GM23338 (cell line): ENCODE measurements at regions not wholly inside any gene's neighbourhood (a gene's known extent, or its start where the extent isn't known, plus 50 kb on each side); places are given as distances from the start of the nearest gene placed in this dataset.

Experiments used
- ATAC-seq: fragments of 200-7000 bp; cut with Tn5 transposase; 3 replicates; pipeline ENCODE4 v1.9.1; 2020
- DNase-seq: peaks from one replicate; pipeline ENCODE4 v3.0.0-alpha.2; 2015; ENCODE audit warnings: low spot score
- H2AFZ ChIP-seq: fragments of 200-600 bp; sonication (generic); 2 replicates; pipeline ENCODE4 v1.8.0; 2016; ENCODE audit warnings: antibody characterized with exemption, mild to moderate bottlenecking, moderate library complexity
- H3F3A ChIP-seq: fragments of 200-600 bp; sonication (generic); replicated peaks from 2 replicates; pipeline ENCODE4 v1.8.0; 2017; ENCODE audit warnings: antibody characterized with exemption, mixed run types, low read depth
- H3K27ac ChIP-seq: fragments of 200-600 bp; sonication (generic); 2 replicates; pipeline ENCODE4 v1.6.1; 2016; ENCODE audit warnings: low read depth
- H3K27me3 ChIP-seq: fragments of 200-600 bp; sonication (generic); 2 replicates; pipeline ENCODE4 v1.8.0; 2016; ENCODE audit warnings: mild to moderate bottlenecking, mixed run types, moderate library complexity; ENCODE audit not compliant: insufficient read depth
- H3K36me3 ChIP-seq: fragments of 200-600 bp; sonication (generic); 2 replicates; pipeline ENCODE4 v1.8.0; 2016; ENCODE audit warnings: mild to moderate bottlenecking; ENCODE audit not compliant: insufficient read depth
- H3K4me1 ChIP-seq: fragments of 200-600 bp; sonication (generic); 2 replicates; pipeline ENCODE4 v1.8.0; 2016; ENCODE audit warnings: mild to moderate bottlenecking, moderate library complexity; ENCODE audit not compliant: insufficient read depth
- H3K4me2 ChIP-seq: fragments of 200-600 bp; sonication (generic); 2 replicates; pipeline ENCODE4 v1.7.1; 2017; ENCODE audit warnings: mixed run types
- H3K4me3 ChIP-seq: fragments of 200-600 bp; sonication (generic); 2 replicates; pipeline ENCODE4 v1.6.1; 2016; ENCODE audit warnings: mixed run types
- H3K79me2 ChIP-seq: fragments of 200-600 bp; sonication (generic); replicated peaks from 2 replicates; pipeline ENCODE4 v1.8.0; 2017; ENCODE audit warnings: mild to moderate bottlenecking; ENCODE audit not compliant: insufficient read depth
- H3K9me2 ChIP-seq: fragments of 200-600 bp; sonication (generic); 2 replicates; pipeline ENCODE4 v1.8.0; 2017; ENCODE audit not compliant: insufficient read depth
- H4K20me1 ChIP-seq: fragments of 200-600 bp; sonication (generic); replicated peaks from 2 replicates; pipeline ENCODE4 v1.8.0; 2017; ENCODE audit warnings: mild to moderate bottlenecking; ENCODE audit not compliant: insufficient read depth
- H3K27ac Mint-ChIP-seq: 2 replicates; pipeline ENCODE4 v1.8.0; 2020; ENCODE audit warnings: inconsistent platforms, mild to moderate bottlenecking, moderate library complexity, mixed read lengths
- H3K27me3 Mint-ChIP-seq: 3 replicates; pipeline ENCODE4 v1.8.0; 2022; ENCODE audit warnings: low read depth, mild to moderate bottlenecking, moderate library complexity, mixed read lengths, inconsistent platforms; ENCODE audit not compliant: insufficient read depth, poor library complexity
- H3K36me3 Mint-ChIP-seq: 3 replicates; pipeline ENCODE4 v1.8.0; 2021; ENCODE audit warnings: low read depth, mild to moderate bottlenecking, inconsistent platforms, moderate library complexity, mixed read lengths
- H3K4me1 Mint-ChIP-seq: 3 replicates; pipeline ENCODE4 v1.8.0; 2020; ENCODE audit warnings: mild to moderate bottlenecking, inconsistent platforms, mixed read lengths
- H3K4me3 Mint-ChIP-seq: 3 replicates; pipeline ENCODE4 v1.8.0; 2021; ENCODE audit warnings: moderate library complexity, mild to moderate bottlenecking, inconsistent platforms, mixed read lengths
- H3K9me3 Mint-ChIP-seq: 3 replicates; pipeline ENCODE4 v1.8.0; 2020; ENCODE audit warnings: moderate library complexity, mild to moderate bottlenecking, inconsistent platforms, mixed read lengths
- CREB1 ChIP-seq: fragments of 250-450 bp; sonication (Bioruptor Pico); IDR thresholded peaks from 2 replicates; pipeline ENCODE4 v1.5.0; 2020; ENCODE audit warnings: low read depth, mild to moderate bottlenecking, moderate library complexity
- EZH2 ChIP-seq: fragments of 200-600 bp; sonication (generic); IDR thresholded peaks from one replicate; pipeline ENCODE4 v1.8.0; 2017; ENCODE audit warnings: antibody characterized with exemption, mild to moderate bottlenecking, low read depth; ENCODE audit not compliant: unreplicated experiment
- EZH2phosphoT487 ChIP-seq: fragments of 200-600 bp; sonication (generic); IDR thresholded peaks from one replicate; pipeline ENCODE4 v1.8.1; 2018; ENCODE audit warnings: antibody characterized with exemption; ENCODE audit not compliant: unreplicated experiment
- JUNB ChIP-seq: IDR thresholded peaks from one replicate; pipeline ENCODE4 v1.6.1; 2016; ENCODE audit warnings: antibody characterized with exemption; ENCODE audit not compliant: unreplicated experiment
- NANOG ChIP-seq: IDR thresholded peaks from 2 replicates; pipeline ENCODE4 v1.6.1; 2016; ENCODE audit warnings: antibody characterized with exemption, borderline replicate concordance
- POLR2AphosphoS5 ChIP-seq: IDR thresholded peaks from 2 replicates; pipeline ENCODE4 v1.6.1; 2016; ENCODE audit warnings: antibody characterized with exemption, low read depth
- STAT1 ChIP-seq: IDR thresholded peaks from one replicate; pipeline ENCODE4 v1.6.1; 2016; ENCODE audit warnings: antibody characterized with exemption; ENCODE audit not compliant: unreplicated experiment
- ZNF114 ChIP-seq: fragments of 250-450 bp; sonication (Bioruptor Pico); IDR thresholded peaks from 2 replicates; pipeline ENCODE4 v1.5.0; 2020; ENCODE audit warnings: mild to moderate bottlenecking, moderate library complexity
- ZNF331 ChIP-seq: fragments of 250-450 bp; sonication (Bioruptor Pico); IDR thresholded peaks from 2 replicates; pipeline ENCODE4 v1.5.0; 2020; ENCODE audit warnings: low read depth, mild to moderate bottlenecking, moderate library complexity
- TF ChIP-seq, protein P1 (sequence below): IDR thresholded peaks from 2 replicates; pipeline ENCODE4 v1.6.1; 2016; ENCODE audit warnings: antibody characterized with exemption
- TF ChIP-seq, protein P2 (sequence below): fragments of 250-450 bp; sonication (Bioruptor Pico); IDR thresholded peaks from 2 replicates; pipeline ENCODE4 v1.5.0; 2020; ENCODE audit warnings: mild to moderate bottlenecking, moderate library complexity
- TF ChIP-seq, protein P3 (sequence below), 2 experiments: fragments of 200-600 bp in 1 of 2; sonication (generic) in 1 of 2; conservative IDR thresholded peaks; 2 replicates each; pipeline versions ENCODE4 v1.5.1 to v1.6.1; 2016 to 2017; ENCODE audit warnings: antibody characterized with exemption in 2 of 2, low read depth in 2 of 2, mild to moderate bottlenecking in 2 of 2, moderate library complexity in 1 of 2

DNA sequence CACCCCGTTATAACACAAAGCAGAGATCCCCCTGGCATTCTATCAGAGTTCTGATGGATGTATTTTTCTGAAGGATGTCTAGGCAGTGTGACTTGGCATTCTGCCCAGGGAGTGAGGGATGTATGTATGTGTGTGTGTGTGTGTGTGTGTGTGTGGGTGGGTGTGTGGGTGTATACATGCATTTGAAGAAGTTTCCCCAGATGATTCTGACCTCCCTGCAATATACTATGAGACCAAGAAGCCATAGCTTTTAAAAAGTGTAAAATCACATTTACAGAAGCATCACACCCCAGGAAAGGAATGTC is 59.7 kb upstream of the NAP1L1 start (continued):
- TF ChIP-seq, protein P1, sequence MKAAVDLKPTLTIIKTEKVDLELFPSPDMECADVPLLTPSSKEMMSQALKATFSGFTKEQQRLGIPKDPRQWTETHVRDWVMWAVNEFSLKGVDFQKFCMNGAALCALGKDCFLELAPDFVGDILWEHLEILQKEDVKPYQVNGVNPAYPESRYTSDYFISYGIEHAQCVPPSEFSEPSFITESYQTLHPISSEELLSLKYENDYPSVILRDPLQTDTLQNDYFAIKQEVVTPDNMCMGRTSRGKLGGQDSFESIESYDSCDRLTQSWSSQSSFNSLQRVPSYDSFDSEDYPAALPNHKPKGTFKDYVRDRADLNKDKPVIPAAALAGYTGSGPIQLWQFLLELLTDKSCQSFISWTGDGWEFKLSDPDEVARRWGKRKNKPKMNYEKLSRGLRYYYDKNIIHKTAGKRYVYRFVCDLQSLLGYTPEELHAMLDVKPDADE, result no peak
- TF ChIP-seq STAT1 (no peak), EZH2phosphoT487 (no peak)

DNA sequence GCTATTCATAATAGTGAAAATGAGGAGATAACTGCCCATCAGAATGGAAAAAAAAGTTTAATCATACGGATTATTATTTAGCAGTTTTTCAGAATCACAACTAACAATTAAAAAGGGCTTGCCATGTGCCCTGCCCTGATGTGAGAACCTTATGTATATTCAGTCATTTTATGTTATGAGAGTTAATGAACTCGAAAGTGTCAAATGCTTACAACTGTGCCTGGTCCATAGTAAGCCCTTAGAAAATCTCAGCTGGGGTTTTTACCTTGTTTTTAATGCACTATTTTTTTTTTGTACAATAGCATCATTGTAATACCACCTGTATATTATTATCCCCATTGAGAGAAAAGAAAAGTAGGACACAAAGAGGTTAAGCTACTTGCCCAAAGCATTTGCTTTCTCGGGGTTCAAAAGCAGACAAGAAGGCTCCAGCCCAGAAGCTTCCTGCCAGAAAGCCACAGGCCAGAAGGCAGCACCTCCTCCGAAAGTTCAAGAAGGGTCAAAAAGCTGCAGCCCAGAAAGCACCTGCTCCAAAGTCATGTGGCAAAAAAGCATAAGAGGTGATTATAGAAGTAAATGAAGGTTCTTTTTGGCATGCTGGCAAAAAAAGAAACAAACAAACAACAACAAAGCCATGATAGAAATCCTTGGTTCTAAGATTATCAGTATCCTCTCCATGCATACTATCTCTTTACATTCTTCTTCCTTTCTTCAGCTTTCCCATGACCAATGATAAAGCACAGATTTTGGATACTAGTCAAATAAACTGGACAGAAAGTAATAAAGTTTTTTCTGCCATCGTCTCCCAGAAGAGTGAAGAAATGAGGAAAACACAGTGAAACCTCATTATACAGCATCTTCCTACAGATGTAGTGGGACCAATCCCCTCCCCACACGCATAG is 59.1 kb upstream of the NAP1L1 start:
- Histone ChIP-seq H3K4me2 (no peak overlapping the region), H3K27ac (no peak overlapping the region), H4K20me1 (no peaks in the 10 kb centered on the region), H3K4me1 (no peaks in the 10 kb centered on the region), H3K9me2 (no peaks in the 10 kb centered on the region), H3K27me3 (no peaks in the 10 kb centered on the region), H2AFZ (no peak overlapping the region), H3K36me3 (no peaks in the 10 kb centered on the region), H3K79me2 (no peaks in the 10 kb centered on the region), H3F3A (no peaks in the 10 kb centered on the region), H3K4me3 (no peak overlapping the region)
- Mint-ChIP-seq H3K9me3 (peaks cover 2% of the 10 kb centered on the region; the same call in 1 of the 3 replicates), H3K27me3 (no peaks in the 10 kb centered on the region), H3K4me1 (no peaks in the 10 kb centered on the region), H3K27ac (no peak overlapping the region), H3K4me3 (no peak overlapping the region), H3K36me3 (no peaks in the 10 kb centered on the region)
- no peak for DNase-seq
- ATAC-seq, result no peak
- no peak for TF ChIP-seq STAT1
- no peak for TF ChIP-seq JUNB
- TF ChIP-seq, protein P2, sequence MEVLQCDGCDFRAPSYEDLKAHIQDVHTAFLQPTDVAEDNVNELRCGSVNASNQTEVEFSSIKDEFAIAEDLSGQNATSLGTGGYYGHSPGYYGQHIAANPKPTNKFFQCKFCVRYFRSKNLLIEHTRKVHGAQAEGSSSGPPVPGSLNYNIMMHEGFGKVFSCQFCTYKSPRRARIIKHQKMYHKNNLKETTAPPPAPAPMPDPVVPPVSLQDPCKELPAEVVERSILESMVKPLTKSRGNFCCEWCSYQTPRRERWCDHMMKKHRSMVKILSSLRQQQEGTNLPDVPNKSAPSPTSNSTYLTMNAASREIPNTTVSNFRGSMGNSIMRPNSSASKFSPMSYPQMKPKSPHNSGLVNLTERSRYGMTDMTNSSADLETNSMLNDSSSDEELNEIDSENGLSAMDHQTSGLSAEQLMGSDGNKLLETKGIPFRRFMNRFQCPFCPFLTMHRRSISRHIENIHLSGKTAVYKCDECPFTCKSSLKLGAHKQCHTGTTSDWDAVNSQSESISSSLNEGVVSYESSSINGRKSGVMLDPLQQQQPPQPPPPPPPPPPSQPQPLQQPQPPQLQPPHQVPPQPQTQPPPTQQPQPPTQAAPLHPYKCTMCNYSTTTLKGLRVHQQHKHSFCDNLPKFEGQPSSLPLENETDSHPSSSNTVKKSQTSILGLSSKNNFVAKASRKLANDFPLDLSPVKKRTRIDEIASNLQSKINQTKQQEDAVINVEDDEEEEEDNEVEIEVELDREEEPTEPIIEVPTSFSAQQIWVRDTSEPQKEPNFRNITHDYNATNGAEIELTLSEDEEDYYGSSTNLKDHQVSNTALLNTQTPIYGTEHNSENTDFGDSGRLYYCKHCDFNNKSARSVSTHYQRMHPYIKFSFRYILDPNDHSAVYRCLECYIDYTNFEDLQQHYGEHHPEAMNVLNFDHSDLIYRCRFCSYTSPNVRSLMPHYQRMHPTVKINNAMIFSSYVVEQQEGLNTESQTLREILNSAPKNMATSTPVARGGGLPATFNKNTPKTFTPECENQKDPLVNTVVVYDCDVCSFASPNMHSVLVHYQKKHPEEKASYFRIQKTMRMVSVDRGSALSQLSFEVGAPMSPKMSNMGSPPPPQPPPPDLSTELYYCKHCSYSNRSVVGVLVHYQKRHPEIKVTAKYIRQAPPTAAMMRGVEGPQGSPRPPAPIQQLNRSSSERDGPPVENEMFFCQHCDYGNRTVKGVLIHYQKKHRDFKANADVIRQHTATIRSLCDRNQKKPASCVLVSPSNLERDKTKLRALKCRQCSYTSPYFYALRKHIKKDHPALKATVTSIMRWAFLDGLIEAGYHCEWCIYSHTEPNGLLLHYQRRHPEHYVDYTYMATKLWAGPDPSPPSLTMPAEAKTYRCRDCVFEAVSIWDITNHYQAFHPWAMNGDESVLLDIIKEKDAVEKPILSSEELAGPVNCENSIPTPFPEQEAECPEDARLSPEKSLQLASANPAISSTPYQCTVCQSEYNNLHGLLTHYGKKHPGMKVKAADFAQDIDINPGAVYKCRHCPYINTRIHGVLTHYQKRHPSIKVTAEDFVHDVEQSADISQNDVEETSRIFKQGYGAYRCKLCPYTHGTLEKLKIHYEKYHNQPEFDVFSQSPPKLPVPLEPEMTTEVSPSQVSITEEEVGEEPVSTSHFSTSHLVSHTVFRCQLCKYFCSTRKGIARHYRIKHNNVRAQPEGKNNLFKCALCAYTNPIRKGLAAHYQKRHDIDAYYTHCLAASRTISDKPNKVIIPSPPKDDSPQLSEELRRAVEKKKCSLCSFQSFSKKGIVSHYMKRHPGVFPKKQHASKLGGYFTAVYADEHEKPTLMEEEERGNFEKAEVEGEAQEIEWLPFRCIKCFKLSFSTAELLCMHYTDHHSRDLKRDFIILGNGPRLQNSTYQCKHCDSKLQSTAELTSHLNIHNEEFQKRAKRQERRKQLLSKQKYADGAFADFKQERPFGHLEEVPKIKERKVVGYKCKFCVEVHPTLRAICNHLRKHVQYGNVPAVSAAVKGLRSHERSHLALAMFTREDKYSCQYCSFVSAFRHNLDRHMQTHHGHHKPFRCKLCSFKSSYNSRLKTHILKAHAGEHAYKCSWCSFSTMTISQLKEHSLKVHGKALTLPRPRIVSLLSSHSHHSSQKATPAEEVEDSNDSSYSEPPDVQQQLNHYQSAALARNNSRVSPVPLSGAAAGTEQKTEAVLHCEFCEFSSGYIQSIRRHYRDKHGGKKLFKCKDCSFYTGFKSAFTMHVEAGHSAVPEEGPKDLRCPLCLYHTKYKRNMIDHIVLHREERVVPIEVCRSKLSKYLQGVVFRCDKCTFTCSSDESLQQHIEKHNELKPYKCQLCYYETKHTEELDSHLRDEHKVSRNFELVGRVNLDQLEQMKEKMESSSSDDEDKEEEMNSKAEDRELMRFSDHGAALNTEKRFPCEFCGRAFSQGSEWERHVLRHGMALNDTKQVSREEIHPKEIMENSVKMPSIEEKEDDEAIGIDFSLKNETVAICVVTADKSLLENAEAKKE (CRISPR knock-in tag), result no peak
- TF ChIP-seq POLR2AphosphoS5, result no peak
- TF ChIP-seq CREB1 (CRISPR knock-in tag), result no peak
- no peak for TF ChIP-seq EZH2phosphoT487
- TF ChIP-seq ZNF114 (CRISPR knock-in tag), result no peak
- no peak for TF ChIP-seq EZH2
- TF ChIP-seq, protein P1, result no peak
- TF ChIP-seq, protein P3, sequence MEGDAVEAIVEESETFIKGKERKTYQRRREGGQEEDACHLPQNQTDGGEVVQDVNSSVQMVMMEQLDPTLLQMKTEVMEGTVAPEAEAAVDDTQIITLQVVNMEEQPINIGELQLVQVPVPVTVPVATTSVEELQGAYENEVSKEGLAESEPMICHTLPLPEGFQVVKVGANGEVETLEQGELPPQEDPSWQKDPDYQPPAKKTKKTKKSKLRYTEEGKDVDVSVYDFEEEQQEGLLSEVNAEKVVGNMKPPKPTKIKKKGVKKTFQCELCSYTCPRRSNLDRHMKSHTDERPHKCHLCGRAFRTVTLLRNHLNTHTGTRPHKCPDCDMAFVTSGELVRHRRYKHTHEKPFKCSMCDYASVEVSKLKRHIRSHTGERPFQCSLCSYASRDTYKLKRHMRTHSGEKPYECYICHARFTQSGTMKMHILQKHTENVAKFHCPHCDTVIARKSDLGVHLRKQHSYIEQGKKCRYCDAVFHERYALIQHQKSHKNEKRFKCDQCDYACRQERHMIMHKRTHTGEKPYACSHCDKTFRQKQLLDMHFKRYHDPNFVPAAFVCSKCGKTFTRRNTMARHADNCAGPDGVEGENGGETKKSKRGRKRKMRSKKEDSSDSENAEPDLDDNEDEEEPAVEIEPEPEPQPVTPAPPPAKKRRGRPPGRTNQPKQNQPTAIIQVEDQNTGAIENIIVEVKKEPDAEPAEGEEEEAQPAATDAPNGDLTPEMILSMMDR (conservative IDR thresholded peaks at IDR 0.05; ENCODE audit: low read depth in 2 of 2), result no peak
- no peak for TF ChIP-seq ZNF331 (CRISPR knock-in tag)
- no peak for TF ChIP-seq NANOG
